ENCODE measurements at regions not wholly inside any gene's neighbourhood (a gene's known extent, or its start where the extent isn't known, plus 50 kb on each side); places are given as distances from the start of the nearest gene placed in this dataset.

DNA sequence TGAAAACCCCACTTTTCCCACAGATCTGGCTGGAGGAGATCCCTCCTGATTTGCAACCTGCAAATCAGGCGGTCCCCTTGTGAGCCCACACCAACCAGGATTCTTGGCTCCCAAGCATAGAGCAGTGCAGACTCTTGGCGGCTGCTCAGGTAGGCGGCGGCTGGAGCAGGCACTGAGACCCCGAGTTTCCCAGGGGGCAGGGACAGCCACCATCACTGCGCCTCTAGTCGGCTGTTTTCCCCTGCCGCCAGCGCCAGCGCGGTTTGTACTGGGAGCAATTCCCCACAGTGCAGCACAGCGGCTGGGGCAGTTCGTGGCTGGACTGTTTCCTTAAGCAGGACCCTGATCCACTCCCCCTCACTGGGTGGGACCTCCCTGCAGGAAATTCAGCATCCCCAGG, 323.3 kb downstream of the TRIB2 start:
- TF ChIP-seq HOXA7 (CRISPR knock-in tag; IDR thresholded peaks at IDR 0.05) (no peak), JUNB (IDR thresholded peaks at IDR 0.05) (no peak), POLR2A (IDR thresholded peaks at IDR 0.05; ENCODE audit: low read length) (no peak), BHLHE40 (IDR thresholded peaks at IDR 0.05; ENCODE audit: low read depth, low read length) (no peak), SREBF2 (IDR thresholded peaks at IDR 0.05) (no peak), EP300 (IDR thresholded peaks at IDR 0.05) (no peak), EHMT2 (IDR thresholded peaks at IDR 0.05; ENCODE audit: low read depth) (no peak), NR3C1 (IDR thresholded peaks at IDR 0.05) (no peak), ZFP36 (IDR thresholded peaks at IDR 0.05; ENCODE audit: borderline replicate concordance, partially characterized antibody) (no peak), CHD4 (IDR thresholded peaks at IDR 0.05; ENCODE audit: borderline replicate concordance) (no peak)
- TF ChIP-seq, protein P1, sequence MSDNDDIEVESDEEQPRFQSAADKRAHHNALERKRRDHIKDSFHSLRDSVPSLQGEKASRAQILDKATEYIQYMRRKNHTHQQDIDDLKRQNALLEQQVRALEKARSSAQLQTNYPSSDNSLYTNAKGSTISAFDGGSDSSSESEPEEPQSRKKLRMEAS (IDR thresholded peaks at IDR 0.05): no peak
- TF ChIP-seq, protein P2, sequence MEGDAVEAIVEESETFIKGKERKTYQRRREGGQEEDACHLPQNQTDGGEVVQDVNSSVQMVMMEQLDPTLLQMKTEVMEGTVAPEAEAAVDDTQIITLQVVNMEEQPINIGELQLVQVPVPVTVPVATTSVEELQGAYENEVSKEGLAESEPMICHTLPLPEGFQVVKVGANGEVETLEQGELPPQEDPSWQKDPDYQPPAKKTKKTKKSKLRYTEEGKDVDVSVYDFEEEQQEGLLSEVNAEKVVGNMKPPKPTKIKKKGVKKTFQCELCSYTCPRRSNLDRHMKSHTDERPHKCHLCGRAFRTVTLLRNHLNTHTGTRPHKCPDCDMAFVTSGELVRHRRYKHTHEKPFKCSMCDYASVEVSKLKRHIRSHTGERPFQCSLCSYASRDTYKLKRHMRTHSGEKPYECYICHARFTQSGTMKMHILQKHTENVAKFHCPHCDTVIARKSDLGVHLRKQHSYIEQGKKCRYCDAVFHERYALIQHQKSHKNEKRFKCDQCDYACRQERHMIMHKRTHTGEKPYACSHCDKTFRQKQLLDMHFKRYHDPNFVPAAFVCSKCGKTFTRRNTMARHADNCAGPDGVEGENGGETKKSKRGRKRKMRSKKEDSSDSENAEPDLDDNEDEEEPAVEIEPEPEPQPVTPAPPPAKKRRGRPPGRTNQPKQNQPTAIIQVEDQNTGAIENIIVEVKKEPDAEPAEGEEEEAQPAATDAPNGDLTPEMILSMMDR (IDR thresholded peaks at IDR 0.05): no peak
- TF ChIP-seq, protein P3, sequence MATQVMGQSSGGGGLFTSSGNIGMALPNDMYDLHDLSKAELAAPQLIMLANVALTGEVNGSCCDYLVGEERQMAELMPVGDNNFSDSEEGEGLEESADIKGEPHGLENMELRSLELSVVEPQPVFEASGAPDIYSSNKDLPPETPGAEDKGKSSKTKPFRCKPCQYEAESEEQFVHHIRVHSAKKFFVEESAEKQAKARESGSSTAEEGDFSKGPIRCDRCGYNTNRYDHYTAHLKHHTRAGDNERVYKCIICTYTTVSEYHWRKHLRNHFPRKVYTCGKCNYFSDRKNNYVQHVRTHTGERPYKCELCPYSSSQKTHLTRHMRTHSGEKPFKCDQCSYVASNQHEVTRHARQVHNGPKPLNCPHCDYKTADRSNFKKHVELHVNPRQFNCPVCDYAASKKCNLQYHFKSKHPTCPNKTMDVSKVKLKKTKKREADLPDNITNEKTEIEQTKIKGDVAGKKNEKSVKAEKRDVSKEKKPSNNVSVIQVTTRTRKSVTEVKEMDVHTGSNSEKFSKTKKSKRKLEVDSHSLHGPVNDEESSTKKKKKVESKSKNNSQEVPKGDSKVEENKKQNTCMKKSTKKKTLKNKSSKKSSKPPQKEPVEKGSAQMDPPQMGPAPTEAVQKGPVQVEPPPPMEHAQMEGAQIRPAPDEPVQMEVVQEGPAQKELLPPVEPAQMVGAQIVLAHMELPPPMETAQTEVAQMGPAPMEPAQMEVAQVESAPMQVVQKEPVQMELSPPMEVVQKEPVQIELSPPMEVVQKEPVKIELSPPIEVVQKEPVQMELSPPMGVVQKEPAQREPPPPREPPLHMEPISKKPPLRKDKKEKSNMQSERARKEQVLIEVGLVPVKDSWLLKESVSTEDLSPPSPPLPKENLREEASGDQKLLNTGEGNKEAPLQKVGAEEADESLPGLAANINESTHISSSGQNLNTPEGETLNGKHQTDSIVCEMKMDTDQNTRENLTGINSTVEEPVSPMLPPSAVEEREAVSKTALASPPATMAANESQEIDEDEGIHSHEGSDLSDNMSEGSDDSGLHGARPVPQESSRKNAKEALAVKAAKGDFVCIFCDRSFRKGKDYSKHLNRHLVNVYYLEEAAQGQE (IDR thresholded peaks at IDR 0.05): no peak
- TF ChIP-seq, protein P4, sequence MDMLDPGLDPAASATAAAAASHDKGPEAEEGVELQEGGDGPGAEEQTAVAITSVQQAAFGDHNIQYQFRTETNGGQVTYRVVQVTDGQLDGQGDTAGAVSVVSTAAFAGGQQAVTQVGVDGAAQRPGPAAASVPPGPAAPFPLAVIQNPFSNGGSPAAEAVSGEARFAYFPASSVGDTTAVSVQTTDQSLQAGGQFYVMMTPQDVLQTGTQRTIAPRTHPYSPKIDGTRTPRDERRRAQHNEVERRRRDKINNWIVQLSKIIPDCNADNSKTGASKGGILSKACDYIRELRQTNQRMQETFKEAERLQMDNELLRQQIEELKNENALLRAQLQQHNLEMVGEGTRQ (IDR thresholded peaks at IDR 0.05): no peak

Measured in A549 (cell line).